HG02852 (cell line): ENCODE measurements at regions not wholly inside any gene's neighbourhood (a gene's known extent, or its start where the extent isn't known, plus 50 kb on each side); places are given as distances from the start of the nearest gene placed in this dataset.
"Not testable (repeated sequence)": the region's sequence is repeated elsewhere in the genome, so short reads cannot be mapped to it uniquely, and the experiment has no call there.

Experiments
- ATAC-seq: cut with Tn5 transposase; IDR thresholded peaks from one replicate; pipeline ENCODE4 v1.9.1; 2021; ENCODE audit warnings: mild to moderate bottlenecking, moderate library complexity; ENCODE audit not compliant: unreplicated experiment

- ATAC-seq = no peak
These were observed 165.7 kb downstream of the SOD2 start for GRCh38 chr6:159527351-159527750.

- ATAC-seq = no peak
These were observed 167.5 kb downstream of the SOD2 start for GRCh38 chr6:159525445-159526025.

- ATAC-seq = no peak
These were observed 170.0 kb downstream of the SOD2 start for GRCh38 chr6:159522877-159523547.

- ATAC-seq = no peak
These were observed 171.1 kb downstream of the SOD2 start for GRCh38 chr6:159521962-159522361.

- no peak for ATAC-seq
These were observed 173.0 kb downstream of the SOD2 start for GRCh38 chr6:159520002-159520401.

GRCh38 chr6:159515811-159516210 lies 177.2 kb downstream of the SOD2 start:
- ATAC-seq = not testable (repeated sequence)

- ATAC-seq = no peak
These were observed 179.1 kb downstream of the SOD2 start for GRCh38 chr6:159513914-159514313.

- no peak for ATAC-seq
These were observed 179.8 kb downstream of the SOD2 start for GRCh38 chr6:159513074-159513720.

- no peak for ATAC-seq
These were observed 180.5 kb downstream of the SOD2 start for GRCh38 chr6:159512571-159512970.

- no peak for ATAC-seq
These were observed 180.9 kb downstream of the SOD2 start for GRCh38 chr6:159512104-159512503.

- no peak for ATAC-seq
These were observed 182.9 kb downstream of the SOD2 start for GRCh38 chr6:159510141-159510540.

- ATAC-seq = no peak
These were observed 184.1 kb downstream of the SOD2 start for GRCh38 chr6:159508931-159509330.

- ATAC-seq = no peak
These were observed 187.0 kb downstream of the SOD2 start for GRCh38 chr6:159506048-159506447.

- ATAC-seq = no peak
These were observed 187.7 kb downstream of the SOD2 start for GRCh38 chr6:159505140-159505922.

- ATAC-seq = no peak
These were observed 191.5 kb downstream of the SOD2 start for GRCh38 chr6:159501558-159501957.

GRCh38 chr6:159499034-159499433 lies 194.0 kb downstream of the SOD2 start:
- ATAC-seq = no peak

GRCh38 chr6:159494586-159494972 lies 198.5 kb downstream of the SOD2 start:
- no peak for ATAC-seq

- no peak for ATAC-seq
These were observed 199.0 kb downstream of the SOD2 start for GRCh38 chr6:159493898-159494585.

GRCh38 chr6:159493231-159493897 lies 199.7 kb downstream of the SOD2 start:
- ATAC-seq = no peak

GRCh38 chr6:159490298-159490937 lies 202.6 kb downstream of the SOD2 start:
- ATAC-seq = no peak
